PC-9 (cell line): ENCODE measurements at regions not wholly inside any gene's neighbourhood (a gene's known extent, or its start where the extent isn't known, plus 50 kb on each side); places are given as distances from the start of the nearest gene placed in this dataset.

Experiments
- CTCF ChIP-seq: fragments of 200-600 bp; sonication (generic); conservative IDR thresholded peaks from 2 replicates; pipeline ENCODE4 v1.6.1; 2017; ENCODE audit warnings: mixed run types, antibody characterized with exemption, mild to moderate bottlenecking, moderate library complexity
- EZH2 ChIP-seq: fragments of 200-600 bp; sonication (generic); IDR thresholded peaks from 2 replicates; pipeline ENCODE4 v1.8.0; 2017; ENCODE audit warnings: antibody characterized with exemption, low read depth

- no peak for TF ChIP-seq CTCF
- TF ChIP-seq EZH2, result no peak
Observed at GRCh38 chr16:66147291-66147690, 219.2 kb upstream of the CDH5 start.
